Heart left ventricle (tissue), 16 donors: ENCODE measurements at regions not wholly inside any gene's neighbourhood (a gene's known extent, or its start where the extent isn't known, plus 50 kb on each side); places are given as distances from the start of the nearest gene placed in this dataset.
"Not testable (repeated sequence)": the region's sequence is repeated elsewhere in the genome, so short reads cannot be mapped to it uniquely, and the experiment has no call there.

Experiments used
- ATAC-seq, 4 donors: fragments of 200-7000 bp; cut with Tn5 transposase; one replicate each; pipeline ENCODE4 v1.9.1; 2020 to 2022; ENCODE audit warnings: moderate library complexity in 4 of 4, mild to moderate bottlenecking in 3 of 4, moderate number of reproducible peaks in 1 of 4
- DNase-seq, 5 donors: peaks; one replicate each; pipeline ENCODE4 v3.0.0-alpha.2; 2020
- H3K27ac ChIP-seq, 12 donors: fragments of 200-600 bp; sonication (generic) in 4 of 12; one replicate each; pipeline versions ENCODE4 v1.5.0 to v1.8.0; 2016 to 2022; ENCODE audit warnings: mild to moderate bottlenecking in 2 of 12
- H3K27me3 ChIP-seq, 9 donors: fragments of 200-600 bp; sonication (generic) in 2 of 9; one replicate each; pipeline versions ENCODE4 v1.5.1 to v1.8.0; 2016 to 2022; ENCODE audit warnings: mild to moderate bottlenecking in 3 of 9
- H3K36me3 ChIP-seq, 9 donors: fragments of 200-600 bp; sonication (generic) in 2 of 9; one replicate each; pipeline versions ENCODE4 v1.5.0 to v1.8.0; 2018 to 2022; ENCODE audit warnings: mild to moderate bottlenecking in 2 of 9
- H3K4me1 ChIP-seq, 12 donors: fragments of 200-600 bp; sonication (generic) in 4 of 12; one replicate each; pipeline versions ENCODE4 v1.5.0 to v1.8.0; 2016 to 2022; ENCODE audit warnings: mild to moderate bottlenecking in 3 of 12
- H3K4me3 ChIP-seq, 12 donors: fragments of 200-600 bp; sonication (generic) in 4 of 12; one replicate each; pipeline versions ENCODE4 v1.5.0 to v1.8.0; 2017 to 2022; ENCODE audit warnings: mild to moderate bottlenecking in 9 of 12, moderate library complexity in 4 of 12
- H3K9me3 ChIP-seq, 12 donors: fragments of 200-600 bp; sonication (generic) in 4 of 12; one replicate each; pipeline versions ENCODE4 v1.5.0 to v1.8.0; 2016 to 2022; ENCODE audit warnings: mild to moderate bottlenecking in 1 of 12
- CTCF ChIP-seq, 12 donors: fragments of 200-600 bp; sonication (generic) in 4 of 12; IDR thresholded peaks; one replicate each; pipeline versions ENCODE4 v1.5.0 to v1.8.0; 2018 to 2022; ENCODE audit warnings: antibody characterized with exemption in 12 of 12, mild to moderate bottlenecking in 5 of 12
- POLR2A ChIP-seq, 2 donors: fragments of 450-650 bp; IDR thresholded peaks; one replicate each; pipeline ENCODE4 v1.6.1; 2017; ENCODE audit warnings: antibody characterized with exemption in 2 of 2, mild to moderate bottlenecking in 2 of 2, moderate library complexity in 2 of 2
- WGBS, 4 donors: extraction: QIAGEN DNeasy Blood & Tissue Kit in 2 of 4; methylation state at CpG; one replicate each; pipeline versions ENCODE4 v1.1.5 to v1.1.7; 2013 to 2018; 5-methylcytosine and 5-hydroxymethylcytosine counted together
- intact Hi-C, 10 donors: fragments of 100-400 bp; cut with DNase I; formaldehyde crosslinking; loops; one replicate each; pipeline versions ENCODE4 v1.11.1 to v1.14.2; 2022
- donor health status: ischemic (EF 13 %, LVEDD 7.1; RV severe dilation, severe dysfunction).
- donor health status: healthy with polysubstance abuse.
- donor health status: DM: no; HTN: yes; CAD: no.
- donor health status: DM: no; HTN: no; CAD: no.
- donor health status: ischemic (EF 25% LVEDD 6.9; RV normal size, moderate dysfunction).
- donor health status: ischemic (EF 25% LVEDD 5.7; RV mildly dilated, moderate dysfunction).
- donor health status: healthy.
- donor health status: DM: yes; HTN: yes; CAD: no.
- donor health status: ischemic (EF 35%, LVEDD 5.7; RV mildly dilated, moderate dysfunction).
- donor health status: nonischemic (EF 11% LVEDD 7.7; RV severe dilation, severe dysfunction).
- donor health status: DM: yes; HTN: yes; CAD: no.
- donor health status: PGD.
- donor health status: ischemic (EF 29% LVEDD 5.4; RV normal size, mild dysfunction).
- donor health status: nonischemic (EF 23%, LVEDD 6.1; RV moderate dilation, normal function).

- peaks cover 0 to 27% (median 9%) of the 10 kb centered on the region in 12 donors for H3K9me3 ChIP-seq
- intact Hi-C loops: no loop called here
- H3K4me3 ChIP-seq: no peak overlapping the region
- TF ChIP-seq POLR2A (IDR thresholded peaks at IDR 0.05) (no peak), CTCF (IDR thresholded peaks at IDR 0.05) (no peak)
- H3K4me1 ChIP-seq: no peaks in the 10 kb centered on the region
- ATAC-seq (no peak), DNase-seq (peak in 1 of 5 donors; percentile 34)
- 41 to 50% (median 43%) methylated on average over 40 to 41 of the region's 41 CpGs for WGBS, 4 donors
- peaks cover 0 to 26% (median 0%) of the 10 kb centered on the region in 9 donors for H3K27me3 ChIP-seq
- H3K36me3 ChIP-seq: no peaks in the 10 kb centered on the region
- H3K27ac ChIP-seq: no peak overlapping the region
These were observed 3902.9 kb downstream of the SRGAP2C start for GRCh38 chr1:125087691-125088090.

- ATAC-seq (no peak), DNase-seq (peak in 1 of 5 donors; percentile 42)
- H3K9me3 ChIP-seq: peaks cover 0 to 23% (median 0%) of the 10 kb centered on the region in 12 donors
- TF ChIP-seq POLR2A (IDR thresholded peaks at IDR 0.05): no peak
- TF ChIP-seq CTCF (IDR thresholded peaks at IDR 0.05): no peak
- no peak overlapping the region for H3K4me3 ChIP-seq
- H3K27me3 ChIP-seq: no peaks in the 10 kb centered on the region
- H3K4me1 ChIP-seq: no peaks in the 10 kb centered on the region
- WGBS, 4 donors: 62 to 64% (median 62%) methylated on average over 93 of the region's 93 CpGs
- H3K27ac ChIP-seq: no peak overlapping the region
- H3K36me3 ChIP-seq: no peaks in the 10 kb centered on the region
- intact Hi-C loops: no loop called here
These were observed 3933.6 kb downstream of the SRGAP2C start for GRCh38 chr1:125118147-125118993.

- intact Hi-C loops: no loop called here
- Histone ChIP-seq H3K4me1 (no peaks in the 10 kb centered on the region), H3K27ac (no peak overlapping the region), H3K27me3 (no peaks in the 10 kb centered on the region), H3K9me3 (peaks cover 0 to 26% (median 1%) of the 10 kb centered on the region in 12 donors), H3K36me3 (no peaks in the 10 kb centered on the region), H3K4me3 (no peak overlapping the region)
- 66 to 69% (median 68%) methylated on average over 53 of the region's 53 CpGs for WGBS, 4 donors
- DNase-seq (no peak), ATAC-seq (no peak)
- TF ChIP-seq POLR2A (IDR thresholded peaks at IDR 0.05) (no peak), CTCF (IDR thresholded peaks at IDR 0.05) (no peak)
These were observed 3934.3 kb downstream of the SRGAP2C start for GRCh38 chr1:125119024-125119441.

GRCh38 chr1:125119566-125120205 is 3934.9 kb downstream of the SRGAP2C start:
- peaks cover 0 to 30% (median 3%) of the 10 kb centered on the region in 12 donors for H3K9me3 ChIP-seq
- H3K4me3 ChIP-seq, ATAC-seq, H3K36me3 ChIP-seq, H3K4me1 ChIP-seq, intact Hi-C loops, H3K27me3 ChIP-seq, H3K27ac ChIP-seq: not testable (repeated sequence)
- WGBS, 4 donors: 77 to 84% (median 78%) methylated on average over 18 to 30 of the region's 30 CpGs
- peak in 2 of 5 donors; percentile 10 to 22 for DNase-seq

GRCh38 chr1:125122579-125122978 is 3937.8 kb downstream of the SRGAP2C start:
- peaks cover 0 to 30% (median 3%) of the 10 kb centered on the region in 12 donors for H3K9me3 ChIP-seq

More at GRCh38 chr1:125122579-125122978, 3937.8 kb downstream of the SRGAP2C start:
- H3K36me3 ChIP-seq, intact Hi-C loops, DNase-seq, ATAC-seq, H3K4me1 ChIP-seq, H3K27ac ChIP-seq, H3K4me3 ChIP-seq, H3K27me3 ChIP-seq: not testable (repeated sequence)
- WGBS, 4 donors: 34 to 57% (median 42%) methylated on average over 1 of the region's 1 CpG
